PC-9 (cell line): ENCODE measurements at regions not wholly inside any gene's neighbourhood (a gene's known extent, or its start where the extent isn't known, plus 50 kb on each side); places are given as distances from the start of the nearest gene placed in this dataset.

Experiments
- EZH2 ChIP-seq: fragments of 200-600 bp; sonication (generic); IDR thresholded peaks from 2 replicates; pipeline ENCODE4 v1.8.0; 2017; ENCODE audit warnings: antibody characterized with exemption, low read depth
- TF ChIP-seq, protein P1 (sequence below): fragments of 200-600 bp; sonication (generic); conservative IDR thresholded peaks from 2 replicates; pipeline ENCODE4 v1.6.1; 2017; ENCODE audit warnings: mixed run types, antibody characterized with exemption, mild to moderate bottlenecking, moderate library complexity

DNA sequence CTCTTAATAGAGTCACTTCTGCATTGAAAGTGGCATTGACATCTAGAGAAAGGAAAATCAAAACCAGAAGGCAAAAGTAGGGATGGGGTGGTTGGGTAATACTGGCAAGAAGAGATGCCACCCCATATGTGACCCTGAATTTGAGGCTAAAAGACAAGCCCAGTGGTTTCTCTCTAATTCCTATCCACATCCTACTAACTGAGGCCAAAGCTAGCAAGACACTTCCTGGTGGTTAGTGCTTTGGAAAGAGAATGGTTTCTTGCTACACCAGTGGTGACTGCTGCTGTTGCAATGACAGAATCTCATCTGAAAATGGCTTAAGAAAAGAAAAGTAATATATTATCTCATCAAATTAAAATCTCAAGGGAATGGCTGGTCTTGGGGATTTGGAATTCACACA is 640.6 kb downstream of the EPHA4 start:
- TF ChIP-seq, protein P1, sequence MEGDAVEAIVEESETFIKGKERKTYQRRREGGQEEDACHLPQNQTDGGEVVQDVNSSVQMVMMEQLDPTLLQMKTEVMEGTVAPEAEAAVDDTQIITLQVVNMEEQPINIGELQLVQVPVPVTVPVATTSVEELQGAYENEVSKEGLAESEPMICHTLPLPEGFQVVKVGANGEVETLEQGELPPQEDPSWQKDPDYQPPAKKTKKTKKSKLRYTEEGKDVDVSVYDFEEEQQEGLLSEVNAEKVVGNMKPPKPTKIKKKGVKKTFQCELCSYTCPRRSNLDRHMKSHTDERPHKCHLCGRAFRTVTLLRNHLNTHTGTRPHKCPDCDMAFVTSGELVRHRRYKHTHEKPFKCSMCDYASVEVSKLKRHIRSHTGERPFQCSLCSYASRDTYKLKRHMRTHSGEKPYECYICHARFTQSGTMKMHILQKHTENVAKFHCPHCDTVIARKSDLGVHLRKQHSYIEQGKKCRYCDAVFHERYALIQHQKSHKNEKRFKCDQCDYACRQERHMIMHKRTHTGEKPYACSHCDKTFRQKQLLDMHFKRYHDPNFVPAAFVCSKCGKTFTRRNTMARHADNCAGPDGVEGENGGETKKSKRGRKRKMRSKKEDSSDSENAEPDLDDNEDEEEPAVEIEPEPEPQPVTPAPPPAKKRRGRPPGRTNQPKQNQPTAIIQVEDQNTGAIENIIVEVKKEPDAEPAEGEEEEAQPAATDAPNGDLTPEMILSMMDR: no peak
- no peak for TF ChIP-seq EZH2
